Esophagus squamous epithelium (tissue), 5 donors: ENCODE measurements at regions not wholly inside any gene's neighbourhood (a gene's known extent, or its start where the extent isn't known, plus 50 kb on each side); places are given as distances from the start of the nearest gene placed in this dataset.

ENCODE experiments used
- DNase-seq: peaks from one replicate; lab custom pipeline; 2025; lab: John Stamatoyannopoulos, UW
- H3K27ac ChIP-seq, 4 donors: fragments of 200-600 bp; sonication (generic); one replicate each; pipeline ENCODE4 v1.5.1; 2016 to 2019; ENCODE audit warnings: mild to moderate bottlenecking in 1 of 4
- H3K27me3 ChIP-seq, 4 donors: fragments of 200-600 bp; sonication (generic); 1 replicate in 3 of 4; 2 replicates in 1 of 4; pipeline versions ENCODE4 v1.5.1 to v1.6.0; 2017 to 2021; ENCODE audit warnings: antibody characterized with exemption in 1 of 4
- H3K36me3 ChIP-seq, 3 donors: fragments of 200-600 bp; sonication (generic); one replicate each; pipeline ENCODE4 v1.5.1; 2016 to 2019
- H3K4me1 ChIP-seq, 3 donors: fragments of 200-600 bp; sonication (generic); one replicate each; pipeline ENCODE4 v1.5.1; 2017 to 2019
- H3K4me3 ChIP-seq, 4 donors: fragments of 200-600 bp; sonication (generic); 1 replicate in 3 of 4; 2 replicates in 1 of 4; pipeline ENCODE4 v1.5.1; 2016 to 2019; ENCODE audit warnings: mild to moderate bottlenecking in 2 of 4, moderate library complexity in 1 of 4
- H3K9me3 ChIP-seq, 3 donors: fragments of 200-600 bp; sonication (generic); one replicate each; pipeline ENCODE4 v1.5.1; 2016 to 2019
- CTCF ChIP-seq, 6 experiments: fragments of 450-650 bp in 4 of 6; fragments of 200-600 bp in 2 of 6; sonication (generic) in 2 of 6; IDR thresholded peaks; one replicate each; pipeline ENCODE4 v1.5.1; 2016 to 2019; ENCODE audit warnings: antibody characterized with exemption in 6 of 6, mild to moderate bottlenecking in 4 of 6, moderate library complexity in 4 of 6
- POLR2A ChIP-seq, 4 donors: fragments of 450-650 bp; IDR thresholded peaks; one replicate each; pipeline ENCODE4 v1.6.1; 2017; ENCODE audit warnings: antibody characterized with exemption in 4 of 4, mild to moderate bottlenecking in 4 of 4, moderate library complexity in 3 of 4
- WGBS, 2 donors: methylation state at CpG; one replicate each; pipeline ENCODE4 v1.1.5; 2018; 5-methylcytosine and 5-hydroxymethylcytosine counted together
- intact Hi-C: fragments of 100-400 bp; cut with DNase I; formaldehyde crosslinking; loops from one replicate; pipeline ENCODE4 v1.15.0; 2022
- donor health status: DM: yes; HTN: yes; CAD: no.

GRCh38 chr3:110810356-110810755 is 261.3 kb upstream of the NECTIN3 start:
- no peak for DNase-seq
- Histone ChIP-seq H3K27me3 (no peaks in the 10 kb centered on the region), H3K4me1 (no peaks in the 10 kb centered on the region), H3K36me3 (no peaks in the 10 kb centered on the region), H3K27ac (no peak overlapping the region), H3K9me3 (no peaks in the 10 kb centered on the region), H3K4me3 (no peak overlapping the region)
- no peak for TF ChIP-seq POLR2A (IDR thresholded peaks at IDR 0.05)
- no peak for TF ChIP-seq CTCF (IDR thresholded peaks at IDR 0.05)
- intact Hi-C loops, result no loop called here
- 19 to 40% methylated on average over 1 of the region's 1 CpG for WGBS, 2 donors

- Histone ChIP-seq H3K36me3 (no peaks in the 10 kb centered on the region), H3K4me1 (no peaks in the 10 kb centered on the region), H3K27me3 (no peaks in the 10 kb centered on the region), H3K27ac (no peak overlapping the region), H3K9me3 (no peaks in the 10 kb centered on the region), H3K4me3 (no peak overlapping the region)
- intact Hi-C loops, result no loop called here
- no peak for DNase-seq
- no peak for TF ChIP-seq POLR2A (IDR thresholded peaks at IDR 0.05)
- TF ChIP-seq CTCF (IDR thresholded peaks at IDR 0.05), result no peak
Measured at GRCh38 chr3:110811050-110811449, 260.6 kb upstream of the NECTIN3 start.

GRCh38 chr3:110813541-110813940 is 258.1 kb upstream of the NECTIN3 start:
- H3K4me3 ChIP-seq, result no peak overlapping the region
- H3K27ac ChIP-seq, result no peak overlapping the region
- intact Hi-C loops, result no loop called here
- no peak for TF ChIP-seq CTCF (IDR thresholded peaks at IDR 0.05)
- no peak for TF ChIP-seq POLR2A (IDR thresholded peaks at IDR 0.05)
- H3K9me3 ChIP-seq, result no peaks in the 10 kb centered on the region
- no peaks in the 10 kb centered on the region for H3K4me1 ChIP-seq
- no peaks in the 10 kb centered on the region for H3K27me3 ChIP-seq
- DNase-seq, result no peak
- no peaks in the 10 kb centered on the region for H3K36me3 ChIP-seq
- WGBS, 2 donors, result 51 to 65% methylated on average over 2 of the region's 2 CpGs

GRCh38 chr3:110814170-110815007 is 257.2 kb upstream of the NECTIN3 start:
- Histone ChIP-seq H3K27me3 (no peaks in the 10 kb centered on the region), H3K9me3 (no peaks in the 10 kb centered on the region), H3K4me3 (no peak overlapping the region), H3K36me3 (no peaks in the 10 kb centered on the region), H3K27ac (no peak overlapping the region), H3K4me1 (no peaks in the 10 kb centered on the region)
- intact Hi-C loops, result no loop called here
- 68 to 74% methylated on average over 5 of the region's 5 CpGs for WGBS, 2 donors
- TF ChIP-seq POLR2A (IDR thresholded peaks at IDR 0.05) (no peak), CTCF (IDR thresholded peaks at IDR 0.05) (no peak)
- DNase-seq, result no peak

GRCh38 chr3:110815008-110815583 is 256.5 kb upstream of the NECTIN3 start:
- Histone ChIP-seq H3K36me3 (no peaks in the 10 kb centered on the region), H3K9me3 (no peaks in the 10 kb centered on the region), H3K4me3 (no peak overlapping the region), H3K27ac (no peak overlapping the region), H3K27me3 (no peaks in the 10 kb centered on the region), H3K4me1 (no peaks in the 10 kb centered on the region)
- WGBS, 2 donors, result 24 to 47% methylated on average over 1 of the region's 1 CpG
- intact Hi-C loops, result no loop called here
- TF ChIP-seq CTCF (IDR thresholded peaks at IDR 0.05) (no peak), POLR2A (IDR thresholded peaks at IDR 0.05) (no peak)
- no peak for DNase-seq
